Dedifferentiated amniotic fluid mesenchymal stem cell (primary cell): ENCODE measurements at regions not wholly inside any gene's neighbourhood (a gene's known extent, or its start where the extent isn't known, plus 50 kb on each side); places are given as distances from the start of the nearest gene placed in this dataset.

ENCODE experiments used
- DNase-seq: peaks from one replicate; pipeline ENCODE4 v3.0.0-alpha.2; 2016; ENCODE audit errors: extremely low spot score

DNA sequence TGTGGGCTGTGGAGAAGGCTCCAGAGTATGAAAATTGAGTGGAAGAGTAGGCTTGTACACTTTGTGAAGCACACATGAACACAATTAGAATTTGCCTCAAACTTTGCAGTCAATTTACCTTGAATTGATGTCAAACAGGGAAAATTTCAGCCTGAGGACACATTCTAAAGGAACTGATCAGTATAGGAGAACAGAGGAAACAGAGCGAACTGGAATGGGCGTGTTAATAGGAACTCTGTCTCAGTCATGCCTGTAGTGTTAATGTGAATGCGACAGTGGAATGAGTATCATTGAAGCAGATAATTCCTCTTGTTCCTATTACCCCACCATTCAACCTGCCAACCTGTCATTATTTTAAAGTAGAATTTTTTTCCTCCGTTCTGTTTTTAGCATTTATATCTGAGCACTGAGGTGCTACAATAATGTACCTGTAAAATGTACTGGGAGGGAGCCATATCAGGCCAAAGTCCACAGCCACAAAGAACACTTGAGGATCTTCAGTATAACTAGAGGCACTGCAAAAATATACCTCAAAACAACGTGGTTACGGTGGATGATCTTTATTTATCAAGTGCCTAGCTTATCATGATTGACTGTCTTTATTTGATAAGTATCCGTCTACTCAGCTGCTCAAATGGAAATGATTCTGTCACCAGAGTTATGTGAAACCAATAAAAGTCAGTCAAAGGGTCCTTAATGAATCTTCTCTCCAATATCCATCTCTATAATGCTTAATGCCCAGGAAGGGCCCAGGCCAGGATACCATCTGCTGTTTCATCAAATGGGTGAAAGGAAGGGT lies 125.3 kb upstream of the STMND1 start:
- no peak for DNase-seq

DNA sequence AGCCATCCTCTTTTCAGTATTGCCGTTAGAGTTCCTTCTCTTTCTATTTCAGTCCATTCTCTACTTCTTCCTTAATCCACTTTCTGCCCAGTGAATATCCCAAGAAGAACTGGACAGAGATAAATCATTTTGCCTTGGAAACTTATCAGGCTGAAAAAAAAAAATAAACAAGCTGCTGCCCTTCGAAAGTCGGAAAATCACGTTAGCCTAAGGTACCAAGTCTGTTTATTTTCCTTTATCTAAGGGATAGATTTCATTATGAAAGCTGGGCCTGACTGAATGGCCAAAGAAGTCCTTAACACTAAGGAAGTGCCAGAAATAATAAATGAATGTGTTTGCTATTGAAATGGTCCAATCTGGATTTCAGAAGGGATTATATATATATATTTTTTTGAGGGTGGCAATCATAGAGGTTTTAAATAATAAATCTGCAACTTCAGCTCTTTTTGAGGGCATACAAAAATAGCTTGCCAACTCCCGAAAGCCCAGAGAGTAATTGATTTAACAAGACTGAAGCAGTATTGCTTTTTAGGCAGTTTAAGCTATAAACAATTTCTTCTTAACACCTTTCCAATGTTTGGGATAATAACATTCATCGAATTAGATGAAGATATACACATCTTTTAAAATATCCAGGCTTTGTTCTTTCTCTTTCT lies 127.0 kb upstream of the STMND1 start:
- no peak for DNase-seq

DNA sequence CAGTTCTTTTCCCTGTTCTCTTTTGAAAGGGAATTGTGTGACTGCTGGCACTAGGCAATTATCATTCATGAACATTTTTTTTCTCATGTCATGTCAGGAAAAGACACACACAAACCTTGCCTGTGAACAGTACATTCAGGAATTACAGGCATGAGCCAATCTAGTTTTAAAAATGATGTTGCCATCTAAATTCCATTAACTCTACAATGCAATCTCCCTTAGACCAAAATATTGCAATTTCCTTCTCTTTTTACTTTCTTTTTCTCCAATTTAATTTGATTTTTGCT lies 127.5 kb upstream of the STMND1 start:
- no peak for DNase-seq

DNA sequence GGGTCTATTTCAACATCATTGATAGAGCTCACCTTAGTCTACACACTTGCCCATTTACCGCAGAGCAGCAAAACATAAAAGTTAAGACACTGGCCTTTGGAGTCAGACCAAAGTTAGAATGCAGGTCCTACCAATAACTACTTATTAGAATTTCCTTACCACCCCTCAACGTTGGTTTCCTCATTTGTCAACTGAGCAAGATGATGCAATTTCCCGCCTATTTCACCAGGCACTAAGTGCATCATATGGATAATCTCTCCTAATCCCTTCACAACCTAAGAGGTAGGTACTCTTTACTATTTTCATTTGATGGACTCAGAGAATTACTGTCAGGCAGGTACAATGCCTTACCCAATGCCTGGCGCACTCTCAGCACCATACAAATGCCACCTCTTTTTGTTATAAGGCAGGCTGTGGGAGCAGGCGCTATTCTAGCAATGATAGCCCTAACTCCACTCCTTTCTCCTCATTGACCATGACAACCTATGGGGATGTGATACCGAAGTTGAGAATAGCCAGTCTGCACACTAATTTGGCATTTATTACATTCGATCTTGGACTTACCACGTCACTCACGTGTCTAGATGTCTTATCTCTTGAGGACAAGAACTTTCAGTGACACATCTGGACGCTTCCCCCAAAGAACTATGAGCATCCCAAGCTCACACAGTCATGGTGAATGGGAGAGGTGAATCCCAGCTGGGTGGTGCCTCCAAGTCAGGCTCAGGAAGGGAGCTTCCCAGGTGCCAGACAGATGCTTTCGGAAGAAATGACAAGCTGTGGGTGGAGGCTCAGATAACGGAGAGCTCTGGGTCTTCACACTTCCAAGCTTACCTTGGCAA lies 128.1 kb upstream of the STMND1 start:
- no peak for DNase-seq

DNA sequence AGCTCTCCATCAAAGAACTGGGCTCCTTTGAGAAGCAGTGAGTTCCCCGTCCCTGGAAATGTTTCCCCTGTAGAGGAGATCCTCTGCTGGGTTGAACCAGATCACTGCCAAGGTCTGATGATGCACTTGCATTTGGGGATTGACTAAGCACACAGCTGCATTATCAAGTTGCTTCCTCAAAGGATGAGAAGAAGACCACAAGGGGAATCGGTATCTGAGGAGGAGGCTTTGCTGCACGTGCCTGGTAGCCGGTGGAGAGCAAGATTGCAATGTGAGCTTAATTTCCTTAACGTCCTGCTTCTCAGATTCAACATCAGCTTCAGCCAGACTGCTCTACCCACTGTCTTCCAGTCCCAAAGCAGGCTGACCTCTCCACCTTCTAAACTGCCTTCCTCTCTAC lies 128.8 kb upstream of the STMND1 start:
- DNase-seq = no peak

DNA sequence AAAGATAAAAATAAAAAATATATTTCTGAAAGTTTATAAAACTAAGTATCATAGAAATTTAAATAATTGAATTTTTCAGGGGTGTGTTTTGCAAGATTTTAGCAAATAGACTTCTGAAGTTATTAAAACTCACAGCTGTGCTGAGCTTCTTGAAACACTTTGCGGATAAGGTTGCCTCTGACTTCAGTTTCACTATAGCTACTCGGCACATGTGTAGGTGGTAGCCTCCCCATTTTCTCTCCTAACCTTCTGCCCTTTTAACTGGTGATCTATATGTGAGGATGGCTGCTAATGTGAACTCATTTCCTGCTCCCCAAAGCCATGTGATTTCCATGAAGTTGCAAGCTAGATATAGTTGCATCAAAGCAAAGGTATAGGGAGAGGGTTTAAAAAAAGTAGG lies 129.3 kb upstream of the STMND1 start:
- no peak for DNase-seq

DNA sequence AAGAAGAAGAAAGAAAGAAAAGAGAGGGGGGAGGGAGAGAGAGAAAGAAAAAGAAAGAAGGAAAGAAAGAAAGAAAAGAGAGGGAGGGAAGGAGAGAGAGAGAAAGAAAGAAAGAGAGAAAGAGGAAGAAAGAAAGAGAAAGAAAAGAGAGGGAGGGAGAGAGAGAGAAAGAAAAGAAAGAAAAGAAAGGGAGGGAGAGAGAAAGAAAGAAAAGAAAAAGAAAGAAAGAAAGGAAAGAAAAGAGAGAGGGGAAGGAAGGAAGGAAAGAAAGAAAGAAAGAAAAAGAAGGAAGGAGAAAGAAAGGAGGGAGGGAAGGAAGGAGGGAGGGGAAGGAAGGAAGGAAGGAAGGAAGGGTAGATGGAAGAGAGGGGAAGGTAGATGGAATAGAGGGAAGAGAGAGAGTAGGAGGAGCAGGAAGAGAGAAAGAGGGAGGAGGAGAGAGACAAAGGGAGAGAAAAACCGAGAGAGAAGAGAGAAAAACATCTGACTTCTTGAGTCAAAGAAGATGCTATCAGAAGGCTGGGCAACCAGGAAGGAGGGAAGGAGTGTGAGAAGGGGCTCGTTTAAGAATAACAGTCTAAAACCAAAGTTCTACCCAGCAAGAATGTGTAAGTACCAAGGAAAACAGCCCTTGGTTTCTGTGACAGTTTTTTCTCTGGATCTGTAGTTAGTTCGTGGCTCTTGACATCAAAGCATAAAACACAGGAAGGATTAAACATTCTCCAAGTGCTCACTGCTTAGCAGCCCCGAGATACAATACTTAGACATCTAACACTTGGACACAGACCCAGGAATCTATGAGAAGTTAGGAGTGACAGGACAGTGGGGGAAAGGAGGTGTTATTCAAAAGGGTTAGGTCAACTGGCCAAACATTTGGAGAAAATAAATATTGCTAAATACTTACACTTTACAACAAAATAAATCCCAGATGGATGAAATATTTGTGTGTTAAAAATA lies 131.9 kb upstream of the STMND1 start:
- no peak for DNase-seq

DNA sequence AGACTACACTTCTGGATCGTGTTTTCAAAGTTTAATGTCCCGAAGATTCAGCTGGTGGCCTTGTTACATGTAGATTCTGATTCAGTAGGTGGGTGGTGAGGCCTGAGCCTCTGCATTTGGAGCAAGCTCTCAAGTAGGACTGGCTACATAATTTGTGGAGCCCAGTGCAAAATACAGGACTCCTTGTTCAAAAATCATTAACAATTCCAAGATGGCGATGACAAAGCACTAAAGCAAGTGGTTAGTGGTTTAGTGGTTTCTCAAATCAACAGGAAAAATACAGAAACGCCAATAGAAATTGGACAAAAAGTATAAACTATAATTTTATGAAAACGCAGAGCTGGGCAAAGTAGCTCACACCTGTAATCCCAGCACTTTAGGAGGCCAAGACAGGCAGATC lies 133.7 kb upstream of the STMND1 start:
- no peak for DNase-seq

DNA sequence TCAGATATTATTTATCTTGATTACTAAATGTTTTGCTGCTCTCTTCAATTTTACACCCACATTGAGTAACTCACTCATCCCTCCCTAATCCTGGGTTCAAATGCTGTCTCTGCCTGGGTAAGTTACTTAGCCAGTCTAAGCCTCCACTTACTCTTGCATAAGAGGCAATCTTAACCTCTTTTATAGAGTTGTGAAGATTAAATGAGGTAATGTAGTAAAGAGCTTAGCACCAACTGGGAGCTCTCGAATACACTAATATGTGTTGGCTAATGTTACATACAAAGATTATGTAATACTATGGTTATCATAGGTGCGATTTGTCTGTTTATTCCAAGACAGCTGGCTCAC lies 134.4 kb upstream of the STMND1 start:
- DNase-seq = no peak

DNA sequence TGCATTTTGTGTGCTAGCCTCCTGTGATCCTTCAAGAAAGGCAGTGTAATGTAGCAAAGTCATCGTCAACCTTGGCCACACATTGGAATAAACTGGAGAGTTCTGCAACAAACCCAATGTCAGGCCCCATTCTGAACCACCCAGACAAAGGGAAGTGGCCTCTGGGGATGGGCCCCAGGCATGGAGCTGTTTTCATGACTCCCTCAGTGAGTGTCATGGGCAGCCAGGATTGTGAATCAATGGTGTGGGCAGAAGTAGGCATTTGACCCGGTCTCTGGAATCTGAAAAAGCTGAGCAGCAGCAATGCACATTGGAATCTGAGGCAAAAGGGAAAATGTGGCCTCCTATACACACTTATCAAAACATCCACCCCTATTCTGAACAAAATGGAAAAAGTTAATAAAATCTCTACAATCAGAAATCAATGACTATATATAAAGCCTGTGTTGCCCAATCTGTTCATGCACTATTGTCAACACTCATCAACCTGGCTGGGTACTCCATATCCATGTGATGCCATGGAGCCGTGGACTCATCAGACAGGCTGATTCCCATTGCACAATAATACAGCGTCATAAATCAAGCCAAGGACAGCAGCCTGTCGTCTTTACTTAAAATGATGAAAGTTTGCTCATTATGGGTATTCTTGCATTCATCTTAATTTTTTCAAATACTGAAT lies 134.9 kb upstream of the STMND1 start:
- peak; percentile 32 for DNase-seq

DNA sequence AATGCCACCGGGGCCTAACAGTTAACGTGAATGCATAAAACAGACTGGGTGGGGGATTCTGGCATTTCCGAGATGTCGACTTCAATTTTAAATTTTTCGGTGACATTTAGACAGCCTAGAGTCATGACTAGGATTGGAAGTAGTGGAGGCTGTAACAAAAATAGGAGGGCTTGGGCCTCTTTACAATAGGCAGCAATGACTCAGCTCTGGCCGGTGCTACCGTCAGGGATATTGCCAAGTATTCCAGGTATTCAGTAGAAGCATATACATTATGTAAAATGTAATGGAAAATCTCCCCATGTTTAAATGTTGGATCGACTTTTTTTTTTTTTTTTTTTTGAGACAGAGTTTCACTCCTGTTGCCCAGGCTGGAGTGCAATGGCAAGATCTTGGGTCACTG lies 136.2 kb upstream of the STMND1 start:
- DNase-seq = no peak

DNA sequence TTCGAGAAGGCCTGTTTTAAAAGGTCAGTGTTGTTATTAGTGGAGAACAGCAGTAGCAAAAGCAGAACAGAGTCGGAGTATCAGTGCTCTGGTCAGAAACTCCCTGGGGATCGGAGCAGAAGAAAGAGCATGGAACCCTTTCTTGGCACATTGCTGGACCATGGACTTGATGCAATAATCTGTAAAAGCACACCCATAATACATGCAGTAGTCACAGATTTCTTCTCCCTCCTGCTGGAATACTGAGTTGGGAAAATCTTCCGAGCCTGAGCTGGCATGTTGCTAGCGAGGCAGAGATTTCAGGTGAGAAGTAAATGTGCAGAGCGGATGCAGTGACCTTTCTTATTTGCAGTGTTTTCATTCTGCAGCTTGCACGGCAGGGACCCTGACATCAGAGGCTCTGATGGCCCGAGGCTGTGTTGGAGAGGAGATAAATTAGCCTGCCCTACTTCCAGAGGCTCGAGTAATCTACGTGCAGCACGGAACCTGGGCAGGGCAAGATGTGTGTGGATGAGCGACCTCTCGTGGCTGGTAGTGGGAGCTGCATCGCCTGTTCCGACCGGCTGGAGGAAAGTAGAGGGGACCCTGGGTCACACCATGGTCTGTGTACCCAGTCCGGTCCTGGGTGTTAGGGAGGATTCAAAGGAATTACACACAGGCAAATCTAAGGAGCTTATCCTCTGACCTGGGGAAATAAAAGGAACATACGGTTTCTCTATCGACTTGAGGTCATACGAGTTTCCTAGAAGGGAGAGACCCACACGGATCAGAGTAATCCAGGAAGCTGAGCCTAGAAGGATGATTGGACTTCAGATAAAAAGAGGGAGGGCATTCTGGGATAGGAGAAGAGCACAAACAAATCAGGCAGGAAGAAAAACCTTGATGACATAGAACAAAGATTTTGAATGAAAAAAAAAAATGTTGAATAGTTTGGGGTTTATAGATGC lies 137.0 kb upstream of the STMND1 start:
- DNase-seq = peak; percentile 74

DNA sequence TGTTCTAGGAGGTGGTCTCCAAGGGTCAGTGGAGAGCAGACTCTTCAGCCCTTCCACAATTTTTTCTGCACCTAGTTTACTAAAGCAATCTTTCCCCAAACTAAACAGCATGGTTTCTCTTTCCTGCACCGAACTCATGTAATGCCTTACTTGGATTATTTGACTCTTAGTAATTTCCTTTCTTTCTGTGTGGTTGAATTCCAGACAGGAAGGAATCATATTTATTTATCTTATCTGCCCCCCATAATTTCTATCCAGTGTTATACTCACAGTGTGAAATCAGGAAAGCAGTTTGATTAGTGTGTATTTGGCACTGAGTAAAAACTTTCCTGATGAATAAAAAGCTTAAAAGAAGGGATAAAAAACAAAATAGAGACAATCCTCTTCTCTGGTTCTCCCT lies 140.3 kb upstream of the STMND1 start:
- DNase-seq = no peak

DNA sequence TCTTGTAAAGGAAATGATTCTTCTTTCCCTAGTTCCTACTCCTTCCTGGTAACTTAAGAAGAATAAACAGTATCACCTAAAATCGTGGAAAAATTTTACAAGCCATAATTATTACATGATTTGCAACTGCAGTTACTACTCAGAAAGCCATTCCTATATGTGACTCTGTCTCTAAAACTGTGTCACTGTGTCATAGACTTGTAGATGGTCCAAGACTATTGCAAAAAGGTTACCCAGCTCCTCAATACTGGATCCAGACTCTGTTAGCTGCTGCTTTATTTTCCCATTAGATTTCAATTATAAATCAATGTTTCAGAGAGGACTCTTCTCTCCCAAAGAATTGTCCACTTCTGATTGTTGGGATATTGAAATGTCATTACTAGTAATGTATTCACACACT lies 142.1 kb upstream of the STMND1 start:
- DNase-seq = no peak

DNA sequence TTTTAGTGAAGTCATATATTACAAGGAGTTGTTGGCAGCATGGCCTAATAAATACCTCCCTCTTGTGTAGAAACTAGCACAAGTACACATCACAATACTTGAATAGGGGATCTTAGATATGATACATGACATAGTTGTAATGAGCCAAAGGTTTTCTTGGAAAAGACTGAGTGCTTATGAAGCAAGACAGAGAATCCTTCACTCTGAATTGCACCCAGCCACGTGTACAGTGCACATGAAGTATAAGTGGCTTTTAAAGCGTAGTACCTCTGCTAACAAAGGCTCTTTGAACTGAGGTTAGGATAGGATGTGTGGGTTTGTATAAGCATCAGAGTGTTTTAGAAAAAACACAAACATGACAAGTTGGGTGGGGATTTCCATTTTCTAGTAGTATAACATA lies 145.5 kb upstream of the STMND1 start:
- DNase-seq = no peak

DNA sequence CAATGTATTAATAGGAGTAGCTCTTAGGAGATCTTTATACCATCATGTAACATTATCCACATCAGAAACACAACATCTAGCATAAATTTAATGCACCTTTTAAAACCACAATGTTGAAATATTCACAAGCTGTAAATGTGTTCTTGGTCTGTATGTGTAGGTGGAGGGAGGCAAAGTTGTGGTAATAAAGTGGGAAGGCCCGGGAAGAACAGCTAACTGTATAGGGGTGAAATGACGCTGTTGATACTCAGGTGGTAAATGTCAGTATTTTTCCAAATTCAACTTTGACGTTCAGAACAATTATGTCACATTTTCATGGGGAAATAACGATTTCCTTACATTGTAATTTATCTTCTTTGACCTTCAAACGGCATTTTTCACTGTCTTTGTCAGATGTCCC lies 146.0 kb upstream of the STMND1 start:
- DNase-seq = no peak

DNA sequence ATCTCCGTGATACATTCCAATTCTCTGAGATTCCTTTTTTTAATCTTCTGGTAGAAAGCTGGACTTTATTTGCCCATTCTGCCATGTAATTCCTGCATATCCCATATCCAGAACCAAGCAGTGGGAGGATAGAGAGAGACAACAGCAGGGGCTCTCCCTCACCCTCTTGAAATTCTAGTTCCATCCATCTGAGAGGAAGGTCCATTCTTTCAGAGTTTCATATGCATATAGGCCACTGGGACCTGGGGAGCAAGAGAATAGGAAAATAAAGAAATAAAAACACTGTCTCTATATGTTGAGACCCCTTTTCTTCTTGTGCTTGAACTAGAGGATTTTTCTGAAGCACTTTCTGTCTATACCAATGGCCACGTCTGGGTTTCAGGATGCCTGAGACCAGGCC lies 147.9 kb upstream of the STMND1 start:
- DNase-seq = no peak

DNA sequence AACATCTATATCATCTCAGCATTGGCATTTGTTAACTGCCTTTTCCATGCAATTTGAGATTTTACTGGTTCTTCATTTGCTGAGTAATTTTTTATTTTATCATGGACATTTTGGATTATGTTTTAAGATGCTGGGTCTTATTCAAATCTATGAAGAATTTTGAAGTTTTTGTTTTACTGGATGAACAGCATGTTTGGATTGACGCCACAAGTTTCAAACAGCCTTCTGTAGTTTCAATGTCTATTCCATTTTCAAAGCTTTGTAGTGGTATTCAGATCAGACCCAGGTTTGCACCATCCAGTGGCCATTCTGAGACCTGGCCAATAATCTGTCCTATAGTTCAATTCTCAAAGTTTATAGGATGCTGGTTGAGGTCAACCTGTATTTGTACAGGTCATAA lies 148.4 kb upstream of the STMND1 start:
- DNase-seq = no peak

DNA sequence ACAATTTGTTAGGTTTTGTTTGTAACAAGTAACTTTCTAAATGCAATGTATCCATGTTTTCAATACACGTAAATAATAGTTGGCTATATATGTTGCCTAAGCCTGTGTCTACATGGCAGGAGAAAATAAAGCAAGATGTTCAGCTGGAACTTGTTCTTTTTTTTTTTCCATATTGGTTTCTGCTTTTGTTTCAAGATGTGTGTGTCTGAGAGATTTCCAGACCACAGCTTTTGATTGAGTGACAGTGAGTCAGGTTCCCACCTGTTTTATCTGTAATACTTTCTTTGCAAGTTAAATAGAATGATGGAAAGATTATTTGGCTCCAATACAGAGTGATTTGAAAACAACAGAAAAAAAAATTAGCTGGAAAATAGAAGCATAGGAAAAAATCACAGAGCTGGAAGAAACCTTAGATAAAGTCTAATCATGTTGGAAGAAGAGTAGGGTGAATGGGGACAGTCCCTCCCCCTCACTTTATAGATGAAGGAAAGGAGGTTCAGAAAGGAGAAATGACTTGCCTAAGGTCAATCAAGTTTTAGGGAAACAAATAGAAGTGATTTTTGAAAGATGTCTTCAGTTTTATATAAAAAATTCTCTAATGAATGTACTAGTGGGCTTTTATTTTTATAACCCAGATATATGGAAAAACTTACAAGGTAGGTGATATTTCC lies 150.9 kb upstream of the STMND1 start:
- no peak for DNase-seq

DNA sequence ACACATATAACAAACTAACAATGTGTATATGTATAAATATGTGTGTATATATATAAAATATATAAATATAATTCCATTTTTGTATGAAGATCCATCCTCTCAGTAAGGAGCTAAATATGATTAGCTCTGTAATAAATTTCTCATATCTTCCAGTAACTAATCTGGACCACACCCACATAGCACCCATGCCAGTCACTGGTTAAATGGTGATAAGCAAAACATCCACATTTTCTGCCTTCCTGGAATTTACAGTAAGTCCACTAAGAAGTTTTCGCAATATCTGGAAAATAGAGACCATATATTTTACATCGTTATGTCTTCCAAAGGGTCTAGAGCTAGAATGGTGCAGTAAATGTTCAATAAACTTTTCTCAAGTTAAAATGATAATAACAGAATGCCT lies 151.5 kb upstream of the STMND1 start:
- DNase-seq = no peak
